Activated CD8-positive, alpha-beta T cell treated with anti-CD3 and anti-CD28 coated beads, Interleukin-2, amount 10 ng/mL, durations not matched to agents 7 days and 5 days (primary cell): ENCODE measurements at regions not wholly inside any gene's neighbourhood (a gene's known extent, or its start where the extent isn't known, plus 50 kb on each side); places are given as distances from the start of the nearest gene placed in this dataset.

Experiments
- ATAC-seq: fragments of 150-1000 bp; cut with Tn5 transposase; one replicate; pipeline ENCODE4 v1.10.0; 2021; ENCODE audit warnings: moderate library complexity
- CTCF ChIA-PET: fragments of 350-600 bp; sonication (Branson Sonifier 250); formaldehyde crosslinking; loops from one replicate; lab custom pipeline; 2021; ENCODE audit warnings: antibody characterized with exemption; lab: Charles Lee
- POLR2A ChIA-PET: fragments of 350-600 bp; sonication (Branson Sonifier 250); formaldehyde crosslinking; loops from one replicate; lab custom pipeline; 2021; ENCODE audit warnings: antibody characterized with exemption; lab: Charles Lee
- DNase-seq: peaks from one replicate; pipeline ENCODE4 v3.0.0-alpha.2; 2020
- H3K27ac Mint-ChIP-seq: one replicate; pipeline ENCODE4 v1.8.0; 2021; ENCODE audit warnings: mild to moderate bottlenecking, mixed read lengths
- H3K27me3 Mint-ChIP-seq: one replicate; pipeline ENCODE4 v1.8.0; 2021; ENCODE audit warnings: low read depth, mixed read lengths
- H3K36me3 Mint-ChIP-seq: one replicate; pipeline ENCODE4 v1.8.0; 2021; ENCODE audit warnings: low read depth, mixed read lengths
- H3K4me1 Mint-ChIP-seq: one replicate; pipeline ENCODE4 v1.8.0; 2021; ENCODE audit warnings: low read depth, mixed read lengths
- H3K4me3 Mint-ChIP-seq: one replicate; pipeline ENCODE4 v1.8.0; 2021; ENCODE audit warnings: mild to moderate bottlenecking, mixed read lengths
- H3K9me3 Mint-ChIP-seq: one replicate; pipeline ENCODE4 v1.8.0; 2022; ENCODE audit warnings: mixed read lengths; ENCODE audit not compliant: insufficient read depth

DNA sequence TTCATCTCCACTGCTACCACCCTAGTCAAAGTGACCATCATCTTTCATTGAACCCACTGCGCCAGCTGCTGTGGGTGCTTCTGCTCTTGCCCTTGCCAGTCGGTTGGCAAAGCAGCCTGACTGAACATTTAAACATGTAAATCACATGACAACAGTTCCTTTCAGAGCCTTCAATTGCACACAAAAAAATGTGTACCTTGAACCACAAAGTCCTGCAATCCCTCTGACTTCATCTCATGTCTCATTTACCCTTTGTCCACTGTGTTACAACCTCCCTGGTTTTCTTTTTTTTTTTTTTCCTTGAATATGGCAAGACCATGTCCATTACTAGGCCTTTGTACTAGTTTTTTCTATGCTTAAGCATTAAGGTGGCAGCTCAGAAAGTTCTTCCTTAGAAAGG lies 183.5 kb downstream of the GBA3 start:
- CTCF ChIA-PET, result no interaction called here
- POLR2A ChIA-PET, result no interaction called here
- H3K27ac Mint-ChIP-seq, result no peak overlapping the region
- no peaks in the 10 kb centered on the region for H3K4me1 Mint-ChIP-seq
- H3K27me3 Mint-ChIP-seq, result no peaks in the 10 kb centered on the region
- H3K4me3 Mint-ChIP-seq, result no peak overlapping the region
- ATAC-seq (no peak), DNase-seq (no peak)
- H3K36me3 Mint-ChIP-seq, result no peaks in the 10 kb centered on the region
- H3K9me3 Mint-ChIP-seq, result no peaks in the 10 kb centered on the region

DNA sequence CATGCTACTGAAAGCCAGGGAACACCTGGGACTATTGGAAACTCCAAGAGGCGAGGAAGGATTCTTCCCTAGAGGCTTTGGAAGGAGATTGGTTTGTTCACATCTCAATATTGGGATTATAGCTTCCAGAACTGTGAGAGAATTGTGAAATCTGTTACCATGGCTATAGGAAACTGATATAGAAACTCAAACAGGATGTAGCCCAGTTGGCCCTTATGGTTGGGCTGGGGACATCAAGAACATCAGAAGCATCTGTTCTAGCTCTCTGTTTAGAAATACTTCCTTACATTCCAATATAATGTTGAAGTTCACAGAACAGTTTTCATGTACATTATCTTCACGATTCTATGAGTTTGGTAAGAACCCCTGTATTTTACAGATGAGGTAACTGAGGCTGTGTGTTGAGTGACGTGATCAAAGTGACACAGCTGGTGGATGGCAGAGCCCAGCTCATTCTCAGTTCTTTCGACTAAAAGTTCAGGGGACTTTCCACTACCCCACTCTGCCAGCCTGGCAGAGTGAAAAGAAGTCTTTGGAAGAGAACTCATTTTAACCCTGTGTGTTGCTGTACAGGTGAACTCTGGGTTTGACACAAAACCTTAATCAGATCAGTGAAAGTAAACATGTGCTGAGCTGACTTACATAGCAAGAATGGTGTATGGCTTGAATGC lies 183.0 kb downstream of the GBA3 start:
- H3K36me3 Mint-ChIP-seq, result no peaks in the 10 kb centered on the region
- H3K27ac Mint-ChIP-seq, result no peak overlapping the region
- no peaks in the 10 kb centered on the region for H3K27me3 Mint-ChIP-seq
- DNase-seq, result no peak
- no peaks in the 10 kb centered on the region for H3K4me1 Mint-ChIP-seq
- H3K4me3 Mint-ChIP-seq, result no peak overlapping the region
- H3K9me3 Mint-ChIP-seq, result no peaks in the 10 kb centered on the region
- CTCF ChIA-PET, result no interaction called here
- ATAC-seq, result no peak
- POLR2A ChIA-PET, result no interaction called here

DNA sequence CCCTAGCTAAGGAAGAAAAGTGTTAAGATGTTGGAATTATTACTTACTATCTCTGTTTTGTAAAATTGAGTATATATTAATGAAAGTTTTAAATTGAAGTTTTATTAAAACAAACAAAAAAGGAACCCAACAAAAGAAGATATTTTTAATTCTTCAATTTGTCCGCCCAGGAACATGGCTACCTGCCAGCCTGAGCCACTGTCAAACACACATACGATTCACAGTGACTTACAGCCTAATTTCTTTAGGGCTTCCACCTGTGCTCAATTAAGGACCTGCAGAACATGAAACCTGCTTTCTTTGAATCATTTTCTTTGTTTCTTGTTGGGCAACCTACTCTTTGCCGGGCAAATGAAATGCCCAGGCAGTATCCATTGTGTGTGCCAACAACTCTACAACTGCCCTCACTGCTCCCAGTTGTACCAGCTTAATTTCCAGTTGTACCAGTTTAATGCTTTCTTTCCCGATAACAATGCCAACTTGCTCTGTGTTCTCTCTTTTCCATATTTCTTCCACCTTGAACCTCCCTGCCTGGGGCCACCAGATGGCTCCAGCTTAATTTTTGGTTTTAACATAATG lies 181.7 kb downstream of the GBA3 start:
- CTCF ChIA-PET, result no interaction called here
- Mint-ChIP-seq H3K4me3 (no peak overlapping the region), H3K27ac (no peak overlapping the region), H3K27me3 (no peaks in the 10 kb centered on the region), H3K4me1 (no peaks in the 10 kb centered on the region), H3K9me3 (no peaks in the 10 kb centered on the region), H3K36me3 (no peaks in the 10 kb centered on the region)
- ATAC-seq (no peak), DNase-seq (no peak)
- POLR2A ChIA-PET, result no interaction called here

DNA sequence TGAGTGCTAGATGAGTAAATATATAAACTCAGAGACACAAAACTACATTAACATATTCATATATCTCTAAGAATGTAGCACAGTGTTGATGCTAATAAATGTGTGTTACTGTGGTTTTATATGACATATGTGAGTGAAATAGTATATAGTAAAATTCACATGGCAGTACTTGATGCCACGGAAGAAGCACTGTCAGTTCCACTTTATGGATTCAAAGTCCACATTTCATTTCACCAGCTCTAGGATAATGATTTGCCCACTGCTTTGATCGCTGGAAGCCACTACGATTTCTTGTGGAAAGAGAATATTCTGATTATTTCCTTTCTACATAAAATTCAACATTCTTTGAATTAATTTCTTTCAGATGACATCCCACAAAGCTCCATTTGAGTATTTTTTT lies 181.2 kb downstream of the GBA3 start:
- no peak overlapping the region for H3K4me3 Mint-ChIP-seq
- H3K27ac Mint-ChIP-seq, result no peak overlapping the region
- ChIA-PET CTCF (no interaction called here), POLR2A (no interaction called here)
- no peaks in the 10 kb centered on the region for H3K4me1 Mint-ChIP-seq
- DNase-seq (no peak), ATAC-seq (no peak)
- no peaks in the 10 kb centered on the region for H3K9me3 Mint-ChIP-seq
- H3K36me3 Mint-ChIP-seq, result no peaks in the 10 kb centered on the region
- H3K27me3 Mint-ChIP-seq, result no peaks in the 10 kb centered on the region

DNA sequence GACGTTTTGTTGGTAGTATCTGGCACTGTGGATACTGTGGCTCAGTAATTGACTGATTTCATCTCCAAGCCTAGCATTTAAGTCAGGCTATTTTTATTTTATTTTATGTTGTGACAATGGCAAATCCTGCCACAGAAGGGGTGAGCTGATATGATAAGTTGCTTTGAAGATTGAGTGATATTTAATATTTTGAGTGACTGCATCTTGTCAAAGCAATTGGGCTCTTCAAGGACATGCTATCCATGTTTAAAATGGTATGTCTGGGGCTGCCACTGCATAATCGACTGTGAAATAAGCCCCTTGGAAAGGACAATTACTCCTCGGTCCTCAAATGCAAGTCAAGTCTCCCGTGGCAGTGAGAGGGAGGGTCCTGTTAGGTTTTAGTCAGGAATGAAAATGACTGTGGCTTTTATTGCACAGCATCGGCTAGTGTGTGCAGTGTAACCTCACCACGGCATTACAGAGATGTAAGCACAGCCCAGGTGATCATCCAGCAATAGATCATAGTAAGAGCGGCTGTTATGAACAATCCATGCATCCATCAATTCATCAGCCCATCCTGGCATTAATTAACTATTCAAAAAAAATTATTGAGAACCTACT lies 178.2 kb downstream of the GBA3 start:
- POLR2A ChIA-PET, result no interaction called here
- no peaks in the 10 kb centered on the region for H3K27me3 Mint-ChIP-seq

DNA sequence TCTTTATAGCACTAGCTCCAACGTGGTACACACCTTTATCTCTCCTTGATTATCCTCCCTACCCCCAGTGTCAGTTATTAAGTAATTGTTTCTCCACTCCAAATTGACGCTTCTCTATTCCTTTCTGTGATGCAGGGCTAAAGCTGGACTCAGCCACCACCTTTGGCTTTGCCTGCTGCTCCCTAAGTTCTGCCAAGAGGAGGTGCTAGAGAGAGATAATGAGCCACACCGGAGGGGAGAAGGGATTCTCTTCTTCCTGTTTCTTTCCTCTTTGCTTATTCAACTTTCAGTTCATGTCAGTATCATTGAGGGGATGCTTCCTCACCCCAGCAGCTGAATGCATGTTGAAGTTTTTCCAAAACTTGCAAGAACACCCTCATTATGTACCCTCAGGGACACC lies 176.5 kb downstream of the GBA3 start:
- H3K4me3 Mint-ChIP-seq, result no peak overlapping the region
- no peak overlapping the region for H3K27ac Mint-ChIP-seq
- no peaks in the 10 kb centered on the region for H3K4me1 Mint-ChIP-seq
- no peaks in the 10 kb centered on the region for H3K27me3 Mint-ChIP-seq
- ChIA-PET CTCF (no interaction called here), POLR2A (no interaction called here)
- H3K36me3 Mint-ChIP-seq, result no peaks in the 10 kb centered on the region
- H3K9me3 Mint-ChIP-seq, result no peaks in the 10 kb centered on the region
- DNase-seq (no peak), ATAC-seq (no peak)

More for the DNA sequence above, 178.2 kb downstream of the GBA3 start:
- H3K27ac Mint-ChIP-seq, result no peak overlapping the region
- CTCF ChIA-PET, result interaction anchor here (1.1 kb wide), 1 partner anchor 26 kb away, joined by 3 read pairs; no protein-coding TSS in a partner anchor
- H3K4me1 Mint-ChIP-seq, result no peaks in the 10 kb centered on the region
- H3K36me3 Mint-ChIP-seq, result no peaks in the 10 kb centered on the region
- ATAC-seq, result no peak
- no peak overlapping the region for H3K4me3 Mint-ChIP-seq
- no peak for DNase-seq
- no peaks in the 10 kb centered on the region for H3K9me3 Mint-ChIP-seq
